Activated CD8-positive, alpha-beta memory T cell treated with anti-CD3 and anti-CD28 coated beads for 1 hour (primary cell): ENCODE measurements at regions not wholly inside any gene's neighbourhood (a gene's known extent, or its start where the extent isn't known, plus 50 kb on each side); places are given as distances from the start of the nearest gene placed in this dataset.
"Not testable (repeated sequence)": the region's sequence is repeated elsewhere in the genome, so short reads cannot be mapped to it uniquely, and the experiment has no call there.

Experiments
- DNase-seq, 2 donors: peaks; one replicate each; pipeline ENCODE4 v3.0.0-alpha.2; 2020; ENCODE audit warnings: low read depth in 1 of 2; ENCODE audit errors: extremely low read depth in 1 of 2

- not testable (repeated sequence) for DNase-seq
Measured at GRCh38 chr21:15640113-15640512, 89.7 kb upstream of the USP25 start.

GRCh38 chr21:15644489-15644888 is 85.3 kb upstream of the USP25 start:
- no peak for DNase-seq

- DNase-seq, result no peak
Measured at GRCh38 chr21:15645830-15646229, 84.0 kb upstream of the USP25 start.

GRCh38 chr21:15650735-15651134 is 79.0 kb upstream of the USP25 start:
- no peak for DNase-seq

GRCh38 chr21:15651172-15651571 is 78.6 kb upstream of the USP25 start:
- no peak for DNase-seq

GRCh38 chr21:15653710-15654109 is 76.1 kb upstream of the USP25 start:
- DNase-seq, result no peak

GRCh38 chr21:15654171-15654570 is 75.6 kb upstream of the USP25 start:
- DNase-seq, result no peak

- no peak for DNase-seq
Measured at GRCh38 chr21:15659753-15660422, 69.9 kb upstream of the USP25 start.

GRCh38 chr21:15660423-15660804 is 69.4 kb upstream of the USP25 start:
- DNase-seq, result no peak

- no peak for DNase-seq
Measured at GRCh38 chr21:15667010-15667409, 62.8 kb upstream of the USP25 start.

- no peak for DNase-seq
Measured at GRCh38 chr21:15667819-15668218, 62.0 kb upstream of the USP25 start.

- DNase-seq, result no peak
Measured at GRCh38 chr21:15669247-15669646, 60.5 kb upstream of the USP25 start.

GRCh38 chr21:15671188-15671587 is 58.6 kb upstream of the USP25 start:
- DNase-seq, result no peak

GRCh38 chr21:15672578-15672977 is 57.2 kb upstream of the USP25 start:
- DNase-seq, result not testable (repeated sequence)

- no peak for DNase-seq
Measured at GRCh38 chr21:15676935-15677334, 52.8 kb upstream of the USP25 start.

- DNase-seq, result no peak
Measured at GRCh38 chr21:15679630-15680029, 50.2 kb upstream of the USP25 start.
